ENCODE measurements at regions not wholly inside any gene's neighbourhood (a gene's known extent, or its start where the extent isn't known, plus 50 kb on each side); places are given as distances from the start of the nearest gene placed in this dataset.

GRCh38 chr10:120657371-120657770 lies 193.8 kb upstream of the WDR11 start:
- no peak for TF ChIP-seq POLR2A (IDR thresholded peaks at IDR 0.05)
- TF ChIP-seq POLR2AphosphoS5 (IDR thresholded peaks at IDR 0.05): no peak
- TF ChIP-seq CTCF (IDR thresholded peaks at IDR 0.05): no peak
